Tibial artery (tissue), 4 donors: ENCODE measurements at regions not wholly inside any gene's neighbourhood (a gene's known extent, or its start where the extent isn't known, plus 50 kb on each side); places are given as distances from the start of the nearest gene placed in this dataset.

Experiments used
- DNase-seq, 2 donors: peaks; one replicate each; pipeline ENCODE4 v3.0.0-alpha.2; 2019
- H3K27ac ChIP-seq, 2 donors: fragments of 200-600 bp; sonication (generic) in 1 of 2; 1 replicate in 1 of 2; 2 replicates in 1 of 2; pipeline ENCODE4 v1.5.1; 2018 to 2019; ENCODE audit warnings: mild to moderate bottlenecking in 1 of 2
- H3K27me3 ChIP-seq, 2 donors: fragments of 200-600 bp; sonication (generic) in 1 of 2; one replicate each; pipeline versions ENCODE4 v1.5.1 to v1.6.0; 2016 to 2019
- H3K36me3 ChIP-seq, 3 donors: fragments of 200-600 bp; sonication (generic) in 2 of 3; one replicate each; pipeline ENCODE4 v1.5.1; 2016 to 2019; ENCODE audit warnings: mild to moderate bottlenecking in 2 of 3
- H3K4me1 ChIP-seq, 4 donors: fragments of 200-600 bp; sonication (generic) in 2 of 4; 1 replicate in 3 of 4; 2 replicates in 1 of 4; pipeline ENCODE4 v1.5.1; 2016 to 2019
- H3K4me3 ChIP-seq, 2 donors: fragments of 200-600 bp; sonication (generic) in 1 of 2; 1 replicate in 1 of 2; 2 replicates in 1 of 2; pipeline ENCODE4 v1.5.1; 2018 to 2019; ENCODE audit warnings: mild to moderate bottlenecking in 2 of 2
- H3K9me3 ChIP-seq, 3 donors: fragments of 200-600 bp; sonication (generic) in 1 of 3; one replicate each; pipeline ENCODE4 v1.5.1; 2016 to 2019
- intact Hi-C: fragments of 100-400 bp; cut with DNase I; formaldehyde crosslinking; loops from one replicate; pipeline ENCODE4 v1.15.0; 2023; ENCODE audit warnings: low total_unique reads
- TF ChIP-seq, protein P1 (sequence below), 2 experiments: fragments of 200-600 bp in 1 of 2; fragments of 450-650 bp in 1 of 2; IDR thresholded peaks; one replicate each; pipeline ENCODE4 v1.5.1; 2017 to 2019; ENCODE audit warnings: antibody characterized with exemption in 2 of 2, mild to moderate bottlenecking in 1 of 2, moderate library complexity in 1 of 2

DNA sequence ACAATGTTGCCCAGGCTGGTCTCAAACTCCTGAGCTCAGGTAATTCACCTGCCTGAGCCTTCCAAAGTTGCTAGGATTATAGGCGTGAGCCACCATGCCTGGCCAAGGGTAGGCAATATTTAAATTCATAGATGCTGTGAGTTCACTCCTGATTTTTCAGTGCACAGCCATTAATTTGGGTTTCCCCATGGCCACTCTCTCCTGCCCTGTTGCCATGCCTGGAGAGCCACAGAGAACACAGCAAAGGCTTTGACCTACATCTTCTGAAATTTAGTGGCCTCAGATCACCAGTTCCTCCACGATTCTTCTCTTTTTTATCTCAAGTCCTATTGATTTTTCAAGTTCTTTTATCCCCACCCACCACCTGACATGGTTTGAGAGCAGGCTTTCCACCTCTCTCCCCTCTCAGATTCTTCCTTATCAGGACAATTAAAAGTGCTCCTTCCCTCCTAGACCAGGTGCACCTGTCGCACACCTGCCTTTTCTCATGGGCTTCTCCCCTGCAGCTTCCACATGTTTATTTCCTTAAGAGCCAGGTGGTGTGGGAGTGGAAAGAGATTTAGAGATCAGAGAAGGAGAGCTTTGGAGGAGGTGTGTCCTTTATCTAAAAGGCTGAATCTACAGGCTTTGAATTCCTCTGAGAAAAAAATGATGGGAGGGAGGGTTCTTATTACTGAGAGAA lies 123.8 kb downstream of the ADRA2A start:
- Histone ChIP-seq H3K27ac (no peak overlapping the region), H3K36me3 (no peaks in the 10 kb centered on the region), H3K27me3 (no peaks in the 10 kb centered on the region), H3K9me3 (peaks cover 0 to under 1% (median 0%) of the 10 kb centered on the region in 3 donors), H3K4me3 (no peak overlapping the region), H3K4me1 (no peaks in the 10 kb centered on the region)
- no peak for DNase-seq
- intact Hi-C loops, result no loop called here
- TF ChIP-seq, protein P1, sequence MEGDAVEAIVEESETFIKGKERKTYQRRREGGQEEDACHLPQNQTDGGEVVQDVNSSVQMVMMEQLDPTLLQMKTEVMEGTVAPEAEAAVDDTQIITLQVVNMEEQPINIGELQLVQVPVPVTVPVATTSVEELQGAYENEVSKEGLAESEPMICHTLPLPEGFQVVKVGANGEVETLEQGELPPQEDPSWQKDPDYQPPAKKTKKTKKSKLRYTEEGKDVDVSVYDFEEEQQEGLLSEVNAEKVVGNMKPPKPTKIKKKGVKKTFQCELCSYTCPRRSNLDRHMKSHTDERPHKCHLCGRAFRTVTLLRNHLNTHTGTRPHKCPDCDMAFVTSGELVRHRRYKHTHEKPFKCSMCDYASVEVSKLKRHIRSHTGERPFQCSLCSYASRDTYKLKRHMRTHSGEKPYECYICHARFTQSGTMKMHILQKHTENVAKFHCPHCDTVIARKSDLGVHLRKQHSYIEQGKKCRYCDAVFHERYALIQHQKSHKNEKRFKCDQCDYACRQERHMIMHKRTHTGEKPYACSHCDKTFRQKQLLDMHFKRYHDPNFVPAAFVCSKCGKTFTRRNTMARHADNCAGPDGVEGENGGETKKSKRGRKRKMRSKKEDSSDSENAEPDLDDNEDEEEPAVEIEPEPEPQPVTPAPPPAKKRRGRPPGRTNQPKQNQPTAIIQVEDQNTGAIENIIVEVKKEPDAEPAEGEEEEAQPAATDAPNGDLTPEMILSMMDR (IDR thresholded peaks at IDR 0.05), result no peak

DNA sequence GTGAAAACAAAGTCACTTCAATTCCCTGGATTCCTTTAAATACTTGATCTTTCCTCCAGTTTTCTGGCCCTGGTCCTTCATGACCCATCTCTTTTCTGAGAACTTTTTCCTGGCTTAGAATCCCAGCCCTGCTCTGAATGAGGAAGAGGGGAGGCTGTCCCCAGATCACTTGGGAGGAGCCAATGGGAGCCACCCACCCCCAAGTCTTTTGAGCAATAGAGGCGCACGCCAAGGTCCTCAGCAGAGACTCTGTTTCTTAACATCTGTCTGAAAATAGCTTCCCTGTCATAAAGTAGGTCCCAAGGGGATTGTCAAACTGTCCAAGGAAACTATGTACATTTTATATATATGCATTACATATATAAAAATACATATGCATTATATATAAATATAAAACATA lies 126.8 kb downstream of the ADRA2A start:
- no peaks in the 10 kb centered on the region for H3K36me3 ChIP-seq
- no peak for DNase-seq
- H3K4me3 ChIP-seq, result no peak overlapping the region
- TF ChIP-seq, protein P1 (IDR thresholded peaks at IDR 0.05), result no peak
- intact Hi-C loops, result no loop called here
- H3K27ac ChIP-seq, result no peak overlapping the region
- H3K9me3 ChIP-seq, result no peaks in the 10 kb centered on the region
- no peaks in the 10 kb centered on the region for H3K4me1 ChIP-seq
- H3K27me3 ChIP-seq, result no peaks in the 10 kb centered on the region

DNA sequence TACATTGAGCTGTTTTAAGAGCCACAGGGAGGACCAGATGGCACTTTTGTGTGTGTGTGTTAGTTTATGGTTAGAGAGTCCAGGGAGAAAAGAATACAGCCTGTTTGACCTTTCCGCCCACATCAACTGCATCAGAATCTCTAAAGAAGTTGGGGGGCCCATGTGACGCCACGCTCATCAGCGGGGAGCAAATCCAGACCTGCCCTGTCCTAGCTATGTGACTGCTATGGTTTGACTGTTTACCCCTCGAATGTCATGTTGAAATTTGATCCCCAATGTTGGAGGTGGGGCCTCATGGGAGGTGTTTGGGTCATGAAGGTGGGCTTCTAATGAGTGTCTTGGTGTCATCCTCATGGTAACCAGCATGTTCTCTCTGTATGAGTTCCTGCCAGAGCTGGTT lies 128.0 kb downstream of the ADRA2A start:
- TF ChIP-seq, protein P1 (IDR thresholded peaks at IDR 0.05), result no peak
- no peak for DNase-seq
- no peaks in the 10 kb centered on the region for H3K27me3 ChIP-seq
- no peaks in the 10 kb centered on the region for H3K4me1 ChIP-seq
- H3K9me3 ChIP-seq, result no peaks in the 10 kb centered on the region
- no peak overlapping the region for H3K4me3 ChIP-seq
- intact Hi-C loops, result no loop called here
- H3K36me3 ChIP-seq, result no peaks in the 10 kb centered on the region
- H3K27ac ChIP-seq, result no peak overlapping the region

DNA sequence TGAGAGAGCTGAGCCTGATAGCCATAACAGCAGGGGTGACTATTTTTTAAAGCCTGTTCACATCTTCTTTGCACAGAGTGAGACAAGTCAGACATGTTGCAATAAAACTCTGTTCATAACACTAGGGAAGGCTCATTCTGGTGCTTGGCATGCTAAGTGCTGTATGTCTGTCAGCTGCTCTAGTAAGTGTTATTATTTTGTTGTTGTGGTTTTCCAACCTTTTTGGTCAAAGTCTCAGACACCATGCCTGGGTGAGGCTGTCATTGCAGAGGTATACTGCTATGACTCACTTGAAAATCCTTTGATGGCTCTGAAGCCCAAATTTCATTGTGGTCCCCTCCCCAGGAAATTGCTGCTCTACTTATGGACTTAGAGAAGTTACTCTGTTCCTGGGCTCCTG lies 129.7 kb downstream of the ADRA2A start:
- no peak for DNase-seq
- no peaks in the 10 kb centered on the region for H3K36me3 ChIP-seq
- TF ChIP-seq, protein P1 (IDR thresholded peaks at IDR 0.05), result no peak
- intact Hi-C loops, result no loop called here
- H3K27me3 ChIP-seq, result no peaks in the 10 kb centered on the region
- no peaks in the 10 kb centered on the region for H3K4me1 ChIP-seq
- no peaks in the 10 kb centered on the region for H3K9me3 ChIP-seq
- no peak overlapping the region for H3K4me3 ChIP-seq
- no peak overlapping the region for H3K27ac ChIP-seq

DNA sequence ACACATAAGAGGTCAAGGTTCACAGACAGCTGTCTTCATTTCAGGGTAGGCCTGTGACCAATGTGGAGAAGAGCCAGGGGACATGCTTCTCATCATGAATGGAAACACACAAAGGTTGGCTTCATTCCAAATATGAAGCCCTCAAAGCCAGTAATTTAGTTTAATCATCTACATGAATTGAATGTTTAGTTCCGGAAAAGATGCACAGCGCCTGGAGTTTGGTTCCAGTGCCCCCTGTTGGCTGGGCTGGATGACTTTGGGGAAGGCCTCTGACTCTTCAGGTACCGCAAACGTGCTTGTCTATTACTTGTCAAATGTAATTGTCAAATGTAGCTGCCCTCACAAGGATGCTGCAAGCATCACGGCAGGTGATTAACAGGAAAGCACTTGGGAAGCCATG lies 130.7 kb downstream of the ADRA2A start:
- H3K4me3 ChIP-seq, result no peak overlapping the region
- no peaks in the 10 kb centered on the region for H3K36me3 ChIP-seq
- no peak overlapping the region for H3K27ac ChIP-seq
- no peaks in the 10 kb centered on the region for H3K27me3 ChIP-seq
- H3K4me1 ChIP-seq, result no peaks in the 10 kb centered on the region
- DNase-seq, result no peak
- no peaks in the 10 kb centered on the region for H3K9me3 ChIP-seq
- TF ChIP-seq, protein P1 (IDR thresholded peaks at IDR 0.05), result no peak
- intact Hi-C loops, result no loop called here

DNA sequence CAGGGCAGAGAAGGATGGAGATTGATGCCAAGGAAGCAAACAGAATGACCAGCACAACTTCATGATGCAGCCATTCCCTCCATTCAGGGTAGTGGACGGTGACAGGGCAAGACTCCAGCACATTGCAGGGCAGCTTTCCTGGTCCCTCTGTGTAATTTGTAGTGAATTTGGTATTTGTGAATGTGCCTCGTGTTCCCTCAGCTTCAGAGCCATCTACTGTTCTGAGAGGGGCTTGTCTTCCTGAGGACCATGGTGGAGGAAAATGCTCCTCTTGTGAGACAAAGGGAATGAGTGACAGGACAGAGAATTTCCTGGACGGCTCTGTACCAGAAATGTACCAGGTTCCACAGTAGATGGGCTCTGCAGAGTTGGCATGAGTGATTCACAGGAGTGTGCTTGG lies 132.1 kb downstream of the ADRA2A start:
- Histone ChIP-seq H3K27ac (no peak overlapping the region), H3K9me3 (no peaks in the 10 kb centered on the region), H3K4me1 (no peaks in the 10 kb centered on the region), H3K27me3 (no peaks in the 10 kb centered on the region), H3K36me3 (no peaks in the 10 kb centered on the region), H3K4me3 (no peak overlapping the region)
- intact Hi-C loops, result no loop called here
- TF ChIP-seq, protein P1 (IDR thresholded peaks at IDR 0.05), result no peak
- DNase-seq, result no peak
